Left ventricle myocardium inferior (tissue), 1 donor: ENCODE measurements at regions not wholly inside any gene's neighbourhood (a gene's known extent, or its start where the extent isn't known, plus 50 kb on each side); places are given as distances from the start of the nearest gene placed in this dataset.

Experiments
- DNase-seq: peaks from one replicate; pipeline ENCODE4 v3.0.0-alpha.2; 2020
- H3K27ac ChIP-seq: fragments of 200-600 bp; replicated peaks from 2 replicates; pipeline ENCODE4 v1.8.0; 2021
- H3K27me3 ChIP-seq: fragments of 200-600 bp; 2 replicates; pipeline ENCODE4 v1.8.0; 2021; ENCODE audit warnings: low read depth
- H3K36me3 ChIP-seq: fragments of 200-600 bp; 2 replicates; pipeline ENCODE4 v1.8.0; 2021
- H3K4me1 ChIP-seq: fragments of 200-600 bp; 2 replicates; pipeline ENCODE4 v1.8.0; 2021
- H3K4me3 ChIP-seq: fragments of 200-600 bp; 2 replicates; pipeline ENCODE4 v1.8.0; 2021; ENCODE audit warnings: mild to moderate bottlenecking, moderate library complexity
- H3K9me3 ChIP-seq: fragments of 200-600 bp; replicated peaks from 2 replicates; pipeline ENCODE4 v1.8.0; 2021
- CTCF ChIP-seq: fragments of 200-600 bp; IDR thresholded peaks from 2 replicates; pipeline ENCODE4 v1.8.0; 2021; ENCODE audit warnings: antibody characterized with exemption, mild to moderate bottlenecking, borderline replicate concordance
- intact Hi-C: fragments of 100-400 bp; cut with micrococcal nuclease; formaldehyde crosslinking; loops from one replicate; pipeline ENCODE4 v1.11.0; 2022
- donor health status: DM: no; HTN: yes; CAD: no; lungs with severe emphysema.

DNA sequence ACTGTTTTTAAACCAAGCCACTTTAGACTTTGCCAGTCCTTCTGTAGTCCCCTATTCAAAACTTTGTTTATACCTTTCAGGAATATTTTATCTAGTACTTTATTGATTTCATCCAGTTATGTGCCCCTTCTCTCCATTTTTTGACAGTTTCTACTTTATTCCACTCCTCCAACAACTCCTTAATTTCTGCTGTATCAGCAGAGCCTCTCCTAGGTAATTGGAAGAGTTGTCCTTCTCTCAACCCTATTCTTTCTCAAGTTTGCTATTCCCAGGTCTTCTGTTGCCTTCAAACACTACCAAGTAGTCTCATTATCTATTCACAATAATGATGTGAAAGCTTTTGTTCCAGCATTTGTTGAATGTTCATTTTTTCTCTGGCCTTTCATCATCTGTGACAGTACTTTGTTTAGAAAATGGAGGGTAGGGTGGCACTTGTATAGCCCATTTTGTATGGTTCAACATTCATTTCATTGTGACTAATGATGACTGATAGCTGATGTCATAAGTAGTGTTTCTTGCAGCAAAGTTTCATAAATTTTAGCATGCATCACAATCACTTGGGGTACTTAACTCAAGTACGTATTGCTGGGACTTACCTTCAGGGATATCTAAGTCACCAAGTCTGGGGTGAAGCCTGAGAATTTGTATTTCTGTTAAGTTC is 204.4 kb upstream of the DMRT1 start:
- no peak for TF ChIP-seq CTCF
- no peak for DNase-seq
- Histone ChIP-seq H3K9me3 (peaks cover 8% of the 10 kb centered on the region), H3K36me3 (peaks cover 3% of the 10 kb centered on the region), H3K4me3 (no peak overlapping the region), H3K27ac (no peak overlapping the region), H3K4me1 (peaks cover 51% of the 10 kb centered on the region), H3K27me3 (no peaks in the 10 kb centered on the region)
- intact Hi-C loops = no loop called here

DNA sequence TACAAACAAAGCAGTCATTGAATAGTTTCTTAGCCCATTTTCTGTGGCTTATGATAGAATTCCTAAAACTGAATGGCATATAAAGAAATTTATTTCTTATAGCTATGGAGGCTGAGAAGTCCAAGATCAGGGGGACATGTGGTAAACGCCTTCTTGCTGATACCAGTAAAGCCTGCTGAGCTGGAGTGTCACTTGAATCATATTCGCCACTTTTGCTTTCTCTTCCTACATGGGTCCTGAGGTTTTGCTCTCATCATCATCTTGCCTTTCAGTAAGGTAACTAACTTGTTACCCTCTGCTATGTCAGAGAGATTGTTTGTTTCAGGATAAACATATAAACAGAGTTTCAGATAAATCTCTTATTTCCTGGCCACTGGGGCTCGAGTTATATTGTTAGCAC is 203.3 kb upstream of the DMRT1 start:
- Histone ChIP-seq H3K9me3 (peaks cover 8% of the 10 kb centered on the region), H3K4me3 (no peak overlapping the region), H3K36me3 (peaks cover 3% of the 10 kb centered on the region), H3K27me3 (no peaks in the 10 kb centered on the region), H3K4me1 (peaks cover 62% of the 10 kb centered on the region), H3K27ac (peak overlapping the region; percentile 43)
- no peak for TF ChIP-seq CTCF
- intact Hi-C loops = no loop called here
- no peak for DNase-seq

- Histone ChIP-seq H3K36me3 (peaks cover 3% of the 10 kb centered on the region), H3K4me1 (peaks cover 59% of the 10 kb centered on the region), H3K27ac (peak overlapping the region; percentile 70), H3K27me3 (no peaks in the 10 kb centered on the region), H3K4me3 (no peak overlapping the region), H3K9me3 (no peaks in the 10 kb centered on the region)
- TF ChIP-seq CTCF = no peak
- intact Hi-C loops = no loop called here
- DNase-seq = no peak
Measured at GRCh38 chr9:642014-642413, 199.5 kb upstream of the DMRT1 start.

- peaks cover 61% of the 10 kb centered on the region for H3K4me1 ChIP-seq
- H3K27me3 ChIP-seq = no peaks in the 10 kb centered on the region
- H3K9me3 ChIP-seq = no peaks in the 10 kb centered on the region
- H3K4me3 ChIP-seq = no peak overlapping the region
- DNase-seq = no peak
- intact Hi-C loops = no loop called here
- H3K27ac ChIP-seq = peak overlapping the region; percentile 70
- TF ChIP-seq CTCF = no peak
- peaks cover 3% of the 10 kb centered on the region for H3K36me3 ChIP-seq
Measured at GRCh38 chr9:643966-644365, 197.5 kb upstream of the DMRT1 start.

- TF ChIP-seq CTCF = no peak
- no peaks in the 10 kb centered on the region for H3K9me3 ChIP-seq
- peak overlapping the region; percentile 83 for H3K27ac ChIP-seq
- no peak for DNase-seq
- H3K27me3 ChIP-seq = no peaks in the 10 kb centered on the region
- peaks cover 72% of the 10 kb centered on the region for H3K4me1 ChIP-seq
- no peak overlapping the region for H3K4me3 ChIP-seq
- no peaks in the 10 kb centered on the region for H3K36me3 ChIP-seq
- intact Hi-C loops = no loop called here
Measured at GRCh38 chr9:647522-647921, 194.0 kb upstream of the DMRT1 start.
